ENCODE measurements at regions not wholly inside any gene's neighbourhood (a gene's known extent, or its start where the extent isn't known, plus 50 kb on each side); places are given as distances from the start of the nearest gene placed in this dataset.

GRCh38 chr17:72578817-72579470 lies 458.1 kb downstream of the SOX9 start:
- H3K4me1 ChIP-seq (ENCODE audit: insufficient read depth, low read length), result peaks cover 13% of the 10 kb centered on the region; the same call in 1 of the 2 replicates
- no peak overlapping the region for H3K4me3 ChIP-seq (ENCODE audit: low read length)
- H3K9me3 ChIP-seq (ENCODE audit: insufficient read depth, low read depth, low read length), result no peaks in the 10 kb centered on the region
- peaks cover 4% of the 10 kb centered on the region for H3K27me3 ChIP-seq (ENCODE audit: insufficient read depth, low read length)
- H3K9ac ChIP-seq (ENCODE audit: low read depth, low read length), result no peak overlapping the region
- no peak overlapping the region for H3K27ac ChIP-seq (ENCODE audit: low read length)
- H3K36me3 ChIP-seq (ENCODE audit: insufficient read depth, low read depth, low read length), result no peaks in the 10 kb centered on the region

GRCh38 chr17:72579990-72580320 lies 459.1 kb downstream of the SOX9 start:
- Histone ChIP-seq H3K36me3 (ENCODE audit: insufficient read depth, low read depth, low read length) (no peaks in the 10 kb centered on the region), H3K9me3 (ENCODE audit: insufficient read depth, low read depth, low read length) (no peaks in the 10 kb centered on the region), H3K27me3 (ENCODE audit: insufficient read depth, low read length) (peaks cover 4% of the 10 kb centered on the region), H3K9ac (ENCODE audit: low read depth, low read length) (no peak overlapping the region), H3K4me1 (ENCODE audit: insufficient read depth, low read length) (peaks cover 13% of the 10 kb centered on the region; the same call in 1 of the 2 replicates), H3K27ac (ENCODE audit: low read length) (no peak overlapping the region), H3K4me3 (ENCODE audit: low read length) (no peak overlapping the region)

DNA sequence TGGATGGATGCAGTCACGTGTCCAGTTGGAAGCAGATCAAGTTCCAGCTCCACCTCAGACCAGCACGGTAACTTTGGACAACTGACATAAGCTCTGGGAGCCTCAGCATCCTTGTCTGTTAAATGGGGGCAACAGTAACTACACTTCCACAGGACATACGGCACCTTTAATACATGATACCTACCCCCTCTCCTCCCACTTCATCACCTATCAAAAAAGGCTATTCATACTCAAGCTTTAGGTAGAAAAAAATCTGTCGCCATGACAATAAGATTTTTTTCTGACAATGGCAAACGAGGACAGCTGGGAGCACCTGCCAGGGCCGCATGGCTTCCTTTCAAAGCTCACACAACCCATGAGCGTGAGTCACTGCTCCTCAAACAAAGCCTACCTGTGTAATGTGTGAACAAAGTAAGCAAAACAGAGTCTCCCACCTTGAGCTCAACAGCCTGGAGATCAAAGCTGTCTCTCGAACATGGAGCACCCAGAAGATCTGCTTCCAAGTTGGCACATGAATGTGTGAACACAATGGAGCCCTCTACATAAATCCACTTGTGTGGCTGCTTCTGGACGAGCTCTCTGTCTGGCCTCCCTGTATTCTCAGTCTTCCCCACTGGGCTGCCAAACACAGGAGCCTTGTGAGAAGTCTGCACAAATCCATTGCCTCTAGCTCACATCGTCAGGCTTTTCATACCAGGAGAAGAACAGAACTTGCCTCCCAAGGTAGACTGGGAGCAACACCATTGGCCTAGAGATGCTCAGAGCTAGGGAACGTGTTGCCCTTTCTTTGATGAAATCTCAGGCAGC lies 459.7 kb downstream of the SOX9 start:
- H3K27ac ChIP-seq (ENCODE audit: low read length), result no peak overlapping the region
- no peaks in the 10 kb centered on the region for H3K36me3 ChIP-seq (ENCODE audit: insufficient read depth, low read depth, low read length)
- H3K27me3 ChIP-seq (ENCODE audit: insufficient read depth, low read length), result peaks cover 4% of the 10 kb centered on the region
- peaks cover 11% of the 10 kb centered on the region; the same call in 1 of the 2 replicates for H3K4me1 ChIP-seq (ENCODE audit: insufficient read depth, low read length)
- H3K9me3 ChIP-seq (ENCODE audit: insufficient read depth, low read depth, low read length), result no peaks in the 10 kb centered on the region
- H3K4me3 ChIP-seq (ENCODE audit: low read length), result no peak overlapping the region
- H3K9ac ChIP-seq (ENCODE audit: low read depth, low read length), result no peak overlapping the region

GRCh38 chr17:72587156-72587555 lies 466.3 kb downstream of the SOX9 start:
- no peak overlapping the region for H3K27ac ChIP-seq (ENCODE audit: low read length)
- H3K9ac ChIP-seq (ENCODE audit: low read depth, low read length), result no peak overlapping the region
- no peaks in the 10 kb centered on the region for H3K9me3 ChIP-seq (ENCODE audit: insufficient read depth, low read depth, low read length)
- H3K4me3 ChIP-seq (ENCODE audit: low read length), result no peak overlapping the region
- peaks cover 11% of the 10 kb centered on the region for H3K4me1 ChIP-seq (ENCODE audit: insufficient read depth, low read length)
- H3K36me3 ChIP-seq (ENCODE audit: insufficient read depth, low read depth, low read length), result no peaks in the 10 kb centered on the region
- peaks cover 38% of the 10 kb centered on the region for H3K27me3 ChIP-seq (ENCODE audit: insufficient read depth, low read length)

DNA sequence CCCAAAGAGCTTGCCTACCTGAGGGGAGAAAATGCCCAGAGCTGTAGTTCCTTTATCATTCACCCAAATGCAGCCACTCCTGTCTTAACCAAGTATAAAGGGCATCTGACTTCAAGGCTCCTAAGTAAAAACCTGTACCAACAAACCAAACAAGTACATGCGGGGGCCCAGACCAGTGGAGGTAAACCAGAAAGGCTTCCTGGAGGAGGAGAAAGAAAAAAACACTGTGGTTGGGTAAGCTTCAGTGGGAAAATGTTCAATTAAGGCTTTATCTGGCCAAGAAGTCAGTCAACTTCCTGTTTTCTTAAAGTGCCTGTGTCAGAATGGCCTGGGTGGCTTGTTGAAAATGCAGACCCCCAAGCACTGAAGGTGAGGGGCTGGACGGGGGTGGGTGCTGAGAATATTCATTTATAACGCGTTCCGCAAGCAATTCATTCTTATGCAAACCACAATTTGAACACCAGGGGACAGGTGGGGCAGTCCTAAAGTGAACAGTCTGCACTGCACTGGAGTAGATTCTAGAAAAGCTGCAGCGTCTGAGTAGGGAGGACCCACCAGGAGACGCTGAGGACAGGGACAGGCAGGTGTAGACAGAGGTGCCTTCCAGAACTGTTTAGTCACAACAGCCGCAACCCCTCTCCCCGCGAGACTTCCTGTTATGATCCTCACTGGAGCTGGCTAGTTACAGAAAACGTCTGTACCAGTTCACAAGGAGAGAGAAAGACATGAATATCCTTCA lies 467.1 kb downstream of the SOX9 start:
- Histone ChIP-seq H3K4me3 (ENCODE audit: low read length) (no peak overlapping the region), H3K27ac (ENCODE audit: low read length) (no peak overlapping the region), H3K36me3 (ENCODE audit: insufficient read depth, low read depth, low read length) (no peaks in the 10 kb centered on the region), H3K9me3 (ENCODE audit: insufficient read depth, low read depth, low read length) (no peaks in the 10 kb centered on the region), H3K27me3 (ENCODE audit: insufficient read depth, low read length) (peaks cover 42% of the 10 kb centered on the region), H3K9ac (ENCODE audit: low read depth, low read length) (no peak overlapping the region), H3K4me1 (ENCODE audit: insufficient read depth, low read length) (peaks cover 11% of the 10 kb centered on the region)

GRCh38 chr17:72588561-72588960 lies 467.7 kb downstream of the SOX9 start:
- no peak overlapping the region for H3K27ac ChIP-seq (ENCODE audit: low read length)
- no peak overlapping the region for H3K9ac ChIP-seq (ENCODE audit: low read depth, low read length)
- no peak overlapping the region for H3K4me3 ChIP-seq (ENCODE audit: low read length)
- peaks cover 11% of the 10 kb centered on the region for H3K4me1 ChIP-seq (ENCODE audit: insufficient read depth, low read length)
- no peaks in the 10 kb centered on the region for H3K9me3 ChIP-seq (ENCODE audit: insufficient read depth, low read depth, low read length)
- peaks cover 42% of the 10 kb centered on the region for H3K27me3 ChIP-seq (ENCODE audit: insufficient read depth, low read length)
- H3K36me3 ChIP-seq (ENCODE audit: insufficient read depth, low read depth, low read length), result no peaks in the 10 kb centered on the region

DNA sequence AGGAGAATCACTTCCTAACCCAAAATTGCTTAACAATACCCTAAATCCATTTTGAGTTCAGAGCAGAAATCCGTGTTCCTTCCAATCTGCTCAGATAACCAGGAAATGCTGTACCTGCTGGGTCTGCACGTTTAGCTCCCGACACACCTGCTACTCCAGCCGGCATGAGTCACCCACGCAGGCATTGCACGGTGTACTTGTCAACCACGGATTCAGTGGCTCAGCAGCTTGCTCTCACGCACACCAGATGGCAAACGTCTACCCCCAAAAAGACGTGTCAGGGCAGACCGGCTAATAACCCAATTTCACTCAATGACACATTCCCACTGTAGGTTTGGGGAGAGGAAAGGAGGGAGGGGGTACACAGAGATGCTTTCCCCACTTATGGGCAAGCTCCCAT lies 468.1 kb downstream of the SOX9 start:
- no peaks in the 10 kb centered on the region for H3K9me3 ChIP-seq (ENCODE audit: insufficient read depth, low read depth, low read length)
- H3K36me3 ChIP-seq (ENCODE audit: insufficient read depth, low read depth, low read length), result no peaks in the 10 kb centered on the region
- peaks cover 11% of the 10 kb centered on the region for H3K4me1 ChIP-seq (ENCODE audit: insufficient read depth, low read length)
- H3K27ac ChIP-seq (ENCODE audit: low read length), result no peak overlapping the region
- no peak overlapping the region for H3K9ac ChIP-seq (ENCODE audit: low read depth, low read length)
- no peak overlapping the region for H3K4me3 ChIP-seq (ENCODE audit: low read length)
- H3K27me3 ChIP-seq (ENCODE audit: insufficient read depth, low read length), result peaks cover 42% of the 10 kb centered on the region

GRCh38 chr17:72590382-72590781 lies 469.6 kb downstream of the SOX9 start:
- Histone ChIP-seq H3K9ac (ENCODE audit: low read depth, low read length) (no peak overlapping the region), H3K27ac (ENCODE audit: low read length) (no peak overlapping the region), H3K36me3 (ENCODE audit: insufficient read depth, low read depth, low read length) (no peaks in the 10 kb centered on the region), H3K9me3 (ENCODE audit: insufficient read depth, low read depth, low read length) (no peaks in the 10 kb centered on the region), H3K4me3 (ENCODE audit: low read length) (no peak overlapping the region), H3K4me1 (ENCODE audit: insufficient read depth, low read length) (peaks cover 11% of the 10 kb centered on the region), H3K27me3 (ENCODE audit: insufficient read depth, low read length) (peaks cover 42% of the 10 kb centered on the region)

DNA sequence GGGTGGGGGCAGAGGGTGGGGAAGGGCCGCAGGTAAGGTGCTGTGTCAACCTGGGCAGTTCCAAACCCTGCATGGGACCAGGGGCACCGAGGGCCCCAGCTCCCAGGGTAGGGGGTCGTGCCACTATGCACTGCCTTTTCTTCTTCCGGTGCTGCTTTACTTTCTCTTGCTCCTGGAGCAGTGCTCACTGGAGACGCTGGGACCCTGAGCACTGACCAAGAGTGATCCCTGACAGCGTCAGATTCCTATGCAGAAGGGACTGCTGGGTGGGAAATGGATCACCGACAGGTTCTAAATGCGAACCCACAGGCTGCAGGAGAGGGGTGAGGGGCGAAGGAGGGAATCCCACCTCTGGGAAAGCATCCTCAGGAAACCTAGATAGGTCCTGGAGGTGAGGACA lies 470.1 kb downstream of the SOX9 start:
- H3K27ac ChIP-seq (ENCODE audit: low read length), result no peak overlapping the region
- H3K9ac ChIP-seq (ENCODE audit: low read depth, low read length), result no peak overlapping the region

DNA sequence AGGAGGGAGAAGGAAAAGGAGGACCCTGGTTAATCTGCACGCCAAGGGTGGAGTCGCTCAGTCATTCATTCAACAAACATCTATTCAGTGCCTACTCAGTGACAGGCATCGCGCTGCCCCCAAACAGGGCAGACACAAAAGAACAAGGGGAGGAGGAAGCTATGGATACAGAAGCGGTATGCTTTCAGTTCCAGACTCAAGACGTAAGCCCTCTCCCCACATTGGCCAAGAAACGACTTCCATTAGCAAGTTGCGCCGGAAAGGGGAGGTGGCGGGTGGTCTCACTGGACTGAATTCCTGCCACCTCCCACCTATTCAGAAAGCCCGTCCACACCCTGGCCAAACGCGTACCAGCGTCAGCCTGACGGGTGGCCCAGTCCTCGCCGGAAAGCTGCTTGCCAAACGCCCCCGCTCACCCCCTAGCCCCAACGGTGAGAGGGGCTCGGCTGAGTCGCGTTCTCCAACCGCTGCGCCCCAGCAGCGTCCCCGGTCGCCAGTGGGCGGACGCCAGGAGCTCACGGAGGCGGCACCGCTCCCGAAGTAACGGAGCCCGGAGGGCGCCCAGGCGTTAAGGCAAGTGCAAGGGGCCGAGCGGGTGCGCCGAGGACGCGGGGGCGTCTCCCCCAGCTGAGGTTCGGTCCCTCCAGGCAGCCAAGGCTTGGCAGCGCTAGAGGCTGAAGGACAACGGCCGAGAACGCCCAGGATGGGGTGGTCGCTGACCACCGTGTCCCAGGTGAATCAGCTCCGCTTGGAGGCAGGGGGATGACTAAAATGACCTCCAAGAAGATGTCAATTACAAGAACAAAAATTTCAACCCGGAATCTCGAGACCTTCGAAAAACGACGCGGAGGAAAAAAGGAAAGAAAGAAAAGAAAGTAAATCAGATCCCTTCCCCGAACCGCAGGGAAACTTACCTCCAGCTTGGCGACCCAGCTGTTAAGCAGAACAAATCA lies 470.7 kb downstream of the SOX9 start:
- H3K36me3 ChIP-seq (ENCODE audit: insufficient read depth, low read depth, low read length), result no peaks in the 10 kb centered on the region
- H3K27ac ChIP-seq (ENCODE audit: low read length), result no peak overlapping the region
- no peaks in the 10 kb centered on the region for H3K9me3 ChIP-seq (ENCODE audit: insufficient read depth, low read depth, low read length)
- peaks cover 11% of the 10 kb centered on the region for H3K4me1 ChIP-seq (ENCODE audit: insufficient read depth, low read length)
- no peak overlapping the region; the same call in 1 of the 2 replicates for H3K9ac ChIP-seq (ENCODE audit: low read depth, low read length)
- peak overlapping the region; percentile 66 for H3K4me3 ChIP-seq (ENCODE audit: low read length)
- H3K27me3 ChIP-seq (ENCODE audit: insufficient read depth, low read length), result peaks cover 42% of the 10 kb centered on the region

More for the DNA sequence above, 470.1 kb downstream of the SOX9 start:
- H3K4me3 ChIP-seq (ENCODE audit: low read length), result peak overlapping the region; percentile 66
- peaks cover 11% of the 10 kb centered on the region for H3K4me1 ChIP-seq (ENCODE audit: insufficient read depth, low read length)
- H3K27me3 ChIP-seq (ENCODE audit: insufficient read depth, low read length), result peaks cover 42% of the 10 kb centered on the region
- no peaks in the 10 kb centered on the region for H3K9me3 ChIP-seq (ENCODE audit: insufficient read depth, low read depth, low read length)
- H3K36me3 ChIP-seq (ENCODE audit: insufficient read depth, low read depth, low read length), result no peaks in the 10 kb centered on the region
